HCT116 (cell line): ENCODE measurements at regions not wholly inside any gene's neighbourhood (a gene's known extent, or its start where the extent isn't known, plus 50 kb on each side); places are given as distances from the start of the nearest gene placed in this dataset.

Experiments used
- ATAC-seq: fragments of 200-7000 bp; cut with Tn5 transposase; 2 replicates; pipeline ENCODE4 v1.9.1; 2020; ENCODE audit warnings: mild to moderate bottlenecking, moderate library complexity
- BruUV-seq: library from RNA; stranded (reverse); fragments of 400-500 nt; replicated peaks from 2 replicates; lab custom pipeline; 2021; lab: Mats Ljungman, UMichigan
- CTCF ChIA-PET: fragments of 300-600 bp; sonication (Branson Sonifier 250); formaldehyde crosslinking; loops from one replicate; lab custom pipeline; 2021; ENCODE audit warnings: antibody characterized with exemption; lab: Charles Lee
- POLR2A ChIA-PET: fragments of 300-600, 350-600 bp; sonication (Branson Sonifier 250); formaldehyde crosslinking; loops from one replicate; lab custom pipeline; 2021; ENCODE audit warnings: antibody characterized with exemption; lab: Charles Lee
- RAD21 ChIA-PET, 2 experiments: fragments of 300-600 bp; sonication (Branson Sonifier 250); formaldehyde crosslinking; loops; one replicate each; lab custom pipeline; 2023; ENCODE audit warnings: low total read pairs in 2 of 2; ENCODE audit not compliant: uncharacterized antibody in 2 of 2, unreplicated experiment in 2 of 2, low non-redundant PET in 1 of 2; lab: Charles Lee
- DNase-seq: peaks from one replicate; pipeline ENCODE4 v3.0.0-alpha.2; 2010; ENCODE audit warnings: low read depth, low spot score
- H2AFZ ChIP-seq: fragments of 200-600 bp; shearing (Covaris generic), sonication (generic); 2 replicates; pipeline ENCODE4 v1.6.1; 2017; ENCODE audit warnings: low read depth, mixed run types, mixed read lengths, antibody characterized with exemption, low read length; ENCODE audit not compliant: poor library complexity, severe bottlenecking
- H3K27ac ChIP-seq: 2 replicates; pipeline ENCODE4 v1.5.1; 2012; ENCODE audit warnings: low read depth, low read length
- H3K27me3 ChIP-seq: fragments of 200-600 bp; sonication (generic); 2 replicates; pipeline ENCODE4 v1.6.1; 2016; ENCODE audit warnings: mixed run types, low read length, mixed read lengths; ENCODE audit not compliant: insufficient read depth
- H3K36me3 ChIP-seq, 2 experiments: fragments of 200-500 bp in 1 of 2; fragments of 200-600 bp in 1 of 2; sonication (Bioruptor generic) in 1 of 2; sonication (generic) in 1 of 2; 2 replicates each; pipeline versions ENCODE4 v1.5.1 to v1.6.1; 2014 to 2016; ENCODE audit warnings: low read length in 2 of 2, inconsistent platforms in 1 of 2, mixed read lengths in 1 of 2, mixed run types in 1 of 2; ENCODE audit not compliant: insufficient read depth in 2 of 2, control insufficient read depth in 1 of 2
- H3K4me1 ChIP-seq, 2 experiments: fragments of 200-600 bp in 1 of 2; sonication (generic) in 1 of 2; 2 replicates each; pipeline versions ENCODE4 v1.5.1 to v1.6.1; 2012 to 2017; ENCODE audit warnings: low read length in 2 of 2, inconsistent platforms in 1 of 2, mild to moderate bottlenecking in 1 of 2, mixed read lengths in 1 of 2, mixed run types in 1 of 2, moderate library complexity in 1 of 2; ENCODE audit not compliant: insufficient read depth in 2 of 2, control insufficient read depth in 1 of 2
- H3K4me2 ChIP-seq: fragments of 200-600 bp; sonication (generic); 2 replicates; pipeline ENCODE4 v1.6.1; 2017; ENCODE audit warnings: mixed run types, low read length, mixed read lengths
- H3K4me3 ChIP-seq, 2 experiments: fragments of 200-600 bp in 1 of 2; sonication (generic) in 1 of 2; replicated peaks in 1 of 2; 2 replicates each; pipeline ENCODE4 v1.5.1; 2011 to 2016; ENCODE audit warnings: low read length in 2 of 2, control low read depth in 1 of 2, low read depth in 1 of 2, mild to moderate bottlenecking in 1 of 2, mixed read lengths in 1 of 2, mixed run types in 1 of 2
- H3K79me2 ChIP-seq: fragments of 200-600 bp; sonication (generic); 2 replicates; pipeline ENCODE4 v1.6.1; 2017; ENCODE audit warnings: mild to moderate bottlenecking, mixed run types, low read length, moderate library complexity, mixed read lengths; ENCODE audit not compliant: insufficient read depth
- H3K9ac ChIP-seq: fragments of 200-600 bp; sonication (generic); 2 replicates; pipeline ENCODE4 v1.6.1; 2016; ENCODE audit warnings: low read length, mixed read lengths
- H3K9me2 ChIP-seq: fragments of 200-600 bp; sonication (generic), shearing (Covaris generic); 2 replicates; pipeline ENCODE4 v1.6.1; 2017; ENCODE audit warnings: mixed run types, mild to moderate bottlenecking, moderate library complexity; ENCODE audit not compliant: insufficient read depth
- H3K9me3 ChIP-seq, 2 experiments: fragments of 200-500 bp in 1 of 2; fragments of 200-600 bp in 1 of 2; sonication (Bioruptor generic) in 1 of 2; sonication (generic) in 1 of 2; 2 replicates each; pipeline ENCODE4 v1.6.1; 2014 to 2017; ENCODE audit warnings: low read length in 2 of 2, mixed read lengths in 2 of 2, inconsistent platforms in 1 of 2, low read depth in 1 of 2, mild to moderate bottlenecking in 1 of 2, mixed run types in 1 of 2, moderate library complexity in 1 of 2; ENCODE audit not compliant: control insufficient read depth in 1 of 2, insufficient read depth in 1 of 2
- H4K20me1 ChIP-seq: fragments of 200-600 bp; sonication (generic), shearing (Covaris generic); 2 replicates; pipeline ENCODE4 v1.6.1; 2017; ENCODE audit warnings: mixed run types, mild to moderate bottlenecking, moderate library complexity; ENCODE audit not compliant: insufficient read depth
- CBX3 ChIP-seq: IDR thresholded peaks from 2 replicates; pipeline ENCODE4 v1.6.1; 2012; ENCODE audit warnings: low read depth
- EGR1 ChIP-seq: IDR thresholded peaks from 2 replicates; pipeline ENCODE4 v1.6.1; 2012; ENCODE audit warnings: low read depth
- ELF1 ChIP-seq: IDR thresholded peaks from 2 replicates; pipeline ENCODE4 v1.6.1; 2012; ENCODE audit warnings: low read depth, borderline replicate concordance
- EZH2 ChIP-seq: fragments of 200-600 bp; sonication (generic); IDR thresholded peaks from 2 replicates; pipeline ENCODE4 v1.6.1; 2017; ENCODE audit warnings: antibody characterized with exemption, mixed run types
- FOSL1 ChIP-seq: IDR thresholded peaks from 2 replicates; pipeline ENCODE4 v1.6.1; 2012; ENCODE audit warnings: low read depth
- JUND ChIP-seq: IDR thresholded peaks from 2 replicates; pipeline ENCODE4 v1.6.1; 2012
- POLR2AphosphoS5 ChIP-seq: IDR thresholded peaks from 2 replicates; pipeline ENCODE4 v1.6.1; 2011; ENCODE audit warnings: mild to moderate bottlenecking, low read depth, low read length, moderate library complexity
- RAD21 ChIP-seq: IDR thresholded peaks from 2 replicates; pipeline ENCODE4 v1.6.1; 2012; ENCODE audit warnings: low read depth, mild to moderate bottlenecking
- SP1 ChIP-seq: IDR thresholded peaks from 2 replicates; pipeline ENCODE4 v1.6.1; 2012; ENCODE audit warnings: low read depth
- SRF ChIP-seq: IDR thresholded peaks from 2 replicates; pipeline ENCODE4 v1.6.1; 2012; ENCODE audit warnings: low read depth
- TCF7L2 ChIP-seq: IDR thresholded peaks from 2 replicates; pipeline ENCODE4 v1.7.0; 2011; ENCODE audit warnings: borderline replicate concordance, inconsistent platforms; ENCODE audit not compliant: insufficient read depth, insufficient read length; ENCODE audit errors: extremely low read depth
- YY1 ChIP-seq: IDR thresholded peaks from 2 replicates; pipeline ENCODE4 v1.6.1; 2011; ENCODE audit warnings: low read length, low read depth, moderate library complexity, mild to moderate bottlenecking; ENCODE audit not compliant: insufficient replicate concordance; ENCODE audit errors: extremely low read depth
- ZFX ChIP-seq: fragments of 450-650 bp; IDR thresholded peaks from 2 replicates; pipeline ENCODE4 v1.6.1; 2017
- intact Hi-C: fragments of 100-400 bp; cut with micrococcal nuclease; formaldehyde crosslinking; loops from 2 replicates; pipeline ENCODE4 v1.10.0; 2022
- TF ChIP-seq, protein P1 (sequence below): IDR thresholded peaks from 2 replicates; pipeline ENCODE4 v1.6.1; 2011; ENCODE audit warnings: mild to moderate bottlenecking, low read length, moderate library complexity; ENCODE audit not compliant: insufficient replicate concordance; ENCODE audit errors: extremely low read depth
- TF ChIP-seq, protein P2 (sequence below): IDR thresholded peaks from 2 replicates; pipeline ENCODE4 v1.6.1; 2012; ENCODE audit warnings: low read depth
- TF ChIP-seq, protein P3 (sequence below), 3 experiments: fragments of 200-600 bp in 1 of 3; sonication (generic) in 1 of 3; IDR thresholded peaks in 2 of 3; conservative IDR thresholded peaks in 1 of 3; 2 replicates each; pipeline ENCODE4 v1.5.1; 2012 to 2017; ENCODE audit warnings: low read depth in 2 of 3, low read length in 2 of 3, antibody characterized with exemption in 1 of 3, borderline replicate concordance in 1 of 3, control low read depth in 1 of 3, mild to moderate bottlenecking in 1 of 3, mixed read lengths in 1 of 3, mixed run types in 1 of 3, moderate library complexity in 1 of 3; ENCODE audit not compliant: insufficient read depth in 1 of 3
- TF ChIP-seq, protein P4 (sequence below): IDR thresholded peaks from 2 replicates; pipeline ENCODE4 v1.6.1; 2012

DNA sequence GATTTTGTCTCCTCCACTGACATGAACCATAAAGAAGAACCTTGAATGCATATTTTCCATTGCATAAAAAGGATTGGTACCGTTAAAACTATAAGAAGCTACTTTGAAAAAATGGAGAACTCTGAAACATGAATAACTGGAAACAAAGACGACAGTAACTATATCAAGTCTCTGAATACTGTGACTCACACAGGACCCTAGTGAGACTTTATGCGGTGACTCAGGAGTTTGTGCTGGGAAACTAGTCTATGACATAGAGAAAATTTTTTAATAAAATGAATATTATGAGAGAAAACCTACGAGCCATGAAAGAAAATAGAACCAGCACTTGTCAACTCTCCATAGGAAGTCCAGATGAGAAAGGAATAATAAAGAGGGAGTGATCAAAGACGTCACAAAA is 339.9 kb upstream of the ADARB2 start:
- CTCF ChIA-PET: no interaction called here
- H3K27me3 ChIP-seq: no peaks in the 10 kb centered on the region
- no peaks in the 10 kb centered on the region for H3K9me2 ChIP-seq
- H3K79me2 ChIP-seq: no peaks in the 10 kb centered on the region
- H3K4me2 ChIP-seq: no peak overlapping the region
- TF ChIP-seq FOSL1 (no peak), EGR1 (no peak), CBX3 (no peak), RAD21 (no peak), JUND (no peak), EZH2 (no peak), POLR2AphosphoS5 (no peak), TCF7L2 (no peak), SP1 (no peak), ELF1 (no peak), YY1 (no peak), ZFX (no peak), SRF (no peak)
- TF ChIP-seq, protein P1, sequence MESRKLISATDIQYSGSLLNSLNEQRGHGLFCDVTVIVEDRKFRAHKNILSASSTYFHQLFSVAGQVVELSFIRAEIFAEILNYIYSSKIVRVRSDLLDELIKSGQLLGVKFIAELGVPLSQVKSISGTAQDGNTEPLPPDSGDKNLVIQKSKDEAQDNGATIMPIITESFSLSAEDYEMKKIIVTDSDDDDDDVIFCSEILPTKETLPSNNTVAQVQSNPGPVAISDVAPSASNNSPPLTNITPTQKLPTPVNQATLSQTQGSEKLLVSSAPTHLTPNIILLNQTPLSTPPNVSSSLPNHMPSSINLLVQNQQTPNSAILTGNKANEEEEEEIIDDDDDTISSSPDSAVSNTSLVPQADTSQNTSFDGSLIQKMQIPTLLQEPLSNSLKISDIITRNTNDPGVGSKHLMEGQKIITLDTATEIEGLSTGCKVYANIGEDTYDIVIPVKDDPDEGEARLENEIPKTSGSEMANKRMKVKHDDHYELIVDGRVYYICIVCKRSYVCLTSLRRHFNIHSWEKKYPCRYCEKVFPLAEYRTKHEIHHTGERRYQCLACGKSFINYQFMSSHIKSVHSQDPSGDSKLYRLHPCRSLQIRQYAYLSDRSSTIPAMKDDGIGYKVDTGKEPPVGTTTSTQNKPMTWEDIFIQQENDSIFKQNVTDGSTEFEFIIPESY: no peak
- TF ChIP-seq, protein P2, sequence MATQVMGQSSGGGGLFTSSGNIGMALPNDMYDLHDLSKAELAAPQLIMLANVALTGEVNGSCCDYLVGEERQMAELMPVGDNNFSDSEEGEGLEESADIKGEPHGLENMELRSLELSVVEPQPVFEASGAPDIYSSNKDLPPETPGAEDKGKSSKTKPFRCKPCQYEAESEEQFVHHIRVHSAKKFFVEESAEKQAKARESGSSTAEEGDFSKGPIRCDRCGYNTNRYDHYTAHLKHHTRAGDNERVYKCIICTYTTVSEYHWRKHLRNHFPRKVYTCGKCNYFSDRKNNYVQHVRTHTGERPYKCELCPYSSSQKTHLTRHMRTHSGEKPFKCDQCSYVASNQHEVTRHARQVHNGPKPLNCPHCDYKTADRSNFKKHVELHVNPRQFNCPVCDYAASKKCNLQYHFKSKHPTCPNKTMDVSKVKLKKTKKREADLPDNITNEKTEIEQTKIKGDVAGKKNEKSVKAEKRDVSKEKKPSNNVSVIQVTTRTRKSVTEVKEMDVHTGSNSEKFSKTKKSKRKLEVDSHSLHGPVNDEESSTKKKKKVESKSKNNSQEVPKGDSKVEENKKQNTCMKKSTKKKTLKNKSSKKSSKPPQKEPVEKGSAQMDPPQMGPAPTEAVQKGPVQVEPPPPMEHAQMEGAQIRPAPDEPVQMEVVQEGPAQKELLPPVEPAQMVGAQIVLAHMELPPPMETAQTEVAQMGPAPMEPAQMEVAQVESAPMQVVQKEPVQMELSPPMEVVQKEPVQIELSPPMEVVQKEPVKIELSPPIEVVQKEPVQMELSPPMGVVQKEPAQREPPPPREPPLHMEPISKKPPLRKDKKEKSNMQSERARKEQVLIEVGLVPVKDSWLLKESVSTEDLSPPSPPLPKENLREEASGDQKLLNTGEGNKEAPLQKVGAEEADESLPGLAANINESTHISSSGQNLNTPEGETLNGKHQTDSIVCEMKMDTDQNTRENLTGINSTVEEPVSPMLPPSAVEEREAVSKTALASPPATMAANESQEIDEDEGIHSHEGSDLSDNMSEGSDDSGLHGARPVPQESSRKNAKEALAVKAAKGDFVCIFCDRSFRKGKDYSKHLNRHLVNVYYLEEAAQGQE: no peak
- TF ChIP-seq, protein P3, sequence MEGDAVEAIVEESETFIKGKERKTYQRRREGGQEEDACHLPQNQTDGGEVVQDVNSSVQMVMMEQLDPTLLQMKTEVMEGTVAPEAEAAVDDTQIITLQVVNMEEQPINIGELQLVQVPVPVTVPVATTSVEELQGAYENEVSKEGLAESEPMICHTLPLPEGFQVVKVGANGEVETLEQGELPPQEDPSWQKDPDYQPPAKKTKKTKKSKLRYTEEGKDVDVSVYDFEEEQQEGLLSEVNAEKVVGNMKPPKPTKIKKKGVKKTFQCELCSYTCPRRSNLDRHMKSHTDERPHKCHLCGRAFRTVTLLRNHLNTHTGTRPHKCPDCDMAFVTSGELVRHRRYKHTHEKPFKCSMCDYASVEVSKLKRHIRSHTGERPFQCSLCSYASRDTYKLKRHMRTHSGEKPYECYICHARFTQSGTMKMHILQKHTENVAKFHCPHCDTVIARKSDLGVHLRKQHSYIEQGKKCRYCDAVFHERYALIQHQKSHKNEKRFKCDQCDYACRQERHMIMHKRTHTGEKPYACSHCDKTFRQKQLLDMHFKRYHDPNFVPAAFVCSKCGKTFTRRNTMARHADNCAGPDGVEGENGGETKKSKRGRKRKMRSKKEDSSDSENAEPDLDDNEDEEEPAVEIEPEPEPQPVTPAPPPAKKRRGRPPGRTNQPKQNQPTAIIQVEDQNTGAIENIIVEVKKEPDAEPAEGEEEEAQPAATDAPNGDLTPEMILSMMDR (IDR thresholded peaks at IDR 0.05 in 2 of 3, conservative IDR thresholded peaks at IDR 0.05 in 1 of 3; ENCODE audit: borderline replicate concordance in 1 of 3, insufficient read depth in 1 of 3, low read depth in 2 of 3, low read length in 2 of 3): no peak
- TF ChIP-seq, protein P4, sequence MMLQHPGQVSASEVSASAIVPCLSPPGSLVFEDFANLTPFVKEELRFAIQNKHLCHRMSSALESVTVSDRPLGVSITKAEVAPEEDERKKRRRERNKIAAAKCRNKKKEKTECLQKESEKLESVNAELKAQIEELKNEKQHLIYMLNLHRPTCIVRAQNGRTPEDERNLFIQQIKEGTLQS: no peak
- TF ChIP-seq, all 23 proteins: peak for 0
- Histone ChIP-seq H3K27ac (no peak overlapping the region), H3K4me1 (no peaks in the 10 kb centered on the region), H3K36me3 (no peaks in the 10 kb centered on the region), H3K4me3 (no peak overlapping the region), H2AFZ (no peak overlapping the region), H3K9ac (no peak overlapping the region), H3K9me3 (peaks cover 0 to 26% of the 10 kb centered on the region in 2 experiments; a peak in 3 of 4 replicates), H4K20me1 (no peaks in the 10 kb centered on the region)
- no TSS peak for BruUV-seq
- intact Hi-C loops: no loop called here
- DNase-seq: no peak
- no peak for ATAC-seq
- ChIA-PET POLR2A (no interaction called here), RAD21 (no interaction called here)
